HepG2 (cell line): ENCODE measurements at regions not wholly inside any gene's neighbourhood (a gene's known extent, or its start where the extent isn't known, plus 50 kb on each side); places are given as distances from the start of the nearest gene placed in this dataset.

ENCODE experiments used
- ATAC-seq: fragments of 200-7000 bp; cut with Tn5 transposase; 3 replicates; pipeline ENCODE4 v1.9.1; 2020; ENCODE audit warnings: mild to moderate bottlenecking, moderate library complexity
- BruUV-seq: library from RNA; stranded (reverse); fragments of 400-500 nt; replicated peaks from 2 replicates; lab custom pipeline; 2021; lab: Mats Ljungman, UMichigan
- CTCF ChIA-PET: fragments of 300-600 bp; formaldehyde crosslinking; extraction: SDS; loops from one replicate; lab custom pipeline; 2021; ENCODE audit warnings: low total read pairs, inconsistent platforms, low intra/inter-chr PET ratio; lab: Yijun Ruan, JAX
- POLR2A ChIA-PET: fragments of 350-600 bp; sonication (Branson Sonifier 250); formaldehyde crosslinking; loops from one replicate; lab custom pipeline; 2020; ENCODE audit warnings: antibody characterized with exemption, inconsistent platforms; lab: Yijun Ruan, JAX
- DNase-seq: peaks from one replicate; pipeline ENCODE4 v3.0.0-alpha.2; 2015; ENCODE audit warnings: low spot score
- FAIRE-seq: peaks from 3 replicates; lab custom pipeline; 2011; peaks lifted over from hg19 to GRCh38; lab: Jason Lieb, UNC
- H2AFZ ChIP-seq: one replicate; pipeline ENCODE4 v1.6.1; 2011; ENCODE audit warnings: low read length, inconsistent platforms
- H3K27ac ChIP-seq: fragments of 300-600 bp; 3 replicates; pipeline ENCODE4 v1.8.0; 2011; ENCODE audit warnings: mixed run types, mild to moderate bottlenecking, mixed read lengths, low read length, inconsistent platforms; ENCODE audit not compliant: insufficient read depth; ENCODE audit errors: extremely low read length
- H3K27me3 ChIP-seq, 2 experiments: fragments of 200-600 bp in 1 of 2; 2 replicates in 1 of 2; 3 replicates in 1 of 2; pipeline versions ENCODE4 v1.6.0 to v1.8.0; 2011; ENCODE audit warnings: low read length in 2 of 2, mild to moderate bottlenecking in 2 of 2, moderate library complexity in 2 of 2, inconsistent platforms in 1 of 2; ENCODE audit not compliant: insufficient read depth in 2 of 2, control insufficient read depth in 1 of 2
- H3K36me3 ChIP-seq, 2 experiments: fragments of 200-600 bp in 1 of 2; replicated peaks in 1 of 2; 2 replicates in 1 of 2; 3 replicates in 1 of 2; pipeline versions ENCODE4 v1.5.1 to v1.8.0; 2011; ENCODE audit warnings: low read length in 2 of 2, inconsistent platforms in 1 of 2; ENCODE audit not compliant: insufficient read depth in 2 of 2, control insufficient read depth in 1 of 2
- H3K4me1 ChIP-seq: 2 replicates; pipeline ENCODE4 v1.5.1; 2012; ENCODE audit warnings: low read length, inconsistent platforms; ENCODE audit not compliant: insufficient read depth
- H3K4me2 ChIP-seq: 2 replicates; pipeline ENCODE4 v1.6.0; 2011; ENCODE audit warnings: low read depth, low read length, inconsistent platforms
- H3K4me3 ChIP-seq, 3 experiments: fragments of 200-600 bp in 1 of 3; sonication (generic), shearing (Covaris generic) in 1 of 3; replicated peaks in 1 of 3; 2 replicates each; pipeline ENCODE4 v1.5.1; 2011 to 2016; ENCODE audit warnings: low read length in 3 of 3, inconsistent platforms in 2 of 3, low read depth in 2 of 3, mild to moderate bottlenecking in 2 of 3, control low read depth in 1 of 3, mixed read lengths in 1 of 3; ENCODE audit not compliant: insufficient read depth in 1 of 3
- H3K79me2 ChIP-seq: one replicate; pipeline ENCODE4 v1.6.1; 2011; ENCODE audit warnings: low read length, inconsistent platforms; ENCODE audit not compliant: insufficient read depth
- H3K9ac ChIP-seq: 2 replicates; pipeline ENCODE4 v1.6.0; 2011; ENCODE audit warnings: mild to moderate bottlenecking, low read depth, low read length, inconsistent platforms; ENCODE audit not compliant: insufficient read depth
- H3K9me3 ChIP-seq: 2 replicates; pipeline ENCODE4 v1.5.1; 2012; ENCODE audit warnings: mild to moderate bottlenecking, low read length
- H4K20me1 ChIP-seq: 2 replicates; pipeline ENCODE4 v1.6.0; 2011; ENCODE audit warnings: inconsistent platforms, mild to moderate bottlenecking, low read length, moderate library complexity; ENCODE audit not compliant: insufficient read depth
- ATAD3A ChIP-seq: sonication (generic); formaldehyde crosslinking; IDR thresholded peaks from 2 replicates; pipeline ENCODE4 v1.4.0; 2020; ENCODE audit warnings: missing genetic modification reagents
- CEBPB ChIP-seq: IDR thresholded peaks from 2 replicates; pipeline ENCODE4 v1.6.1; 2011; ENCODE audit warnings: low read depth, low read length, improper control_type of control experiment, borderline replicate concordance
- NFKB2 ChIP-seq: sonication (generic); formaldehyde crosslinking; IDR thresholded peaks from 2 replicates; pipeline ENCODE4 v1.4.0; 2020; ENCODE audit warnings: missing genetic modification reagents, borderline replicate concordance
- NR1H2 ChIP-seq: sonication (generic); formaldehyde crosslinking; IDR thresholded peaks from 2 replicates; pipeline ENCODE4 v1.8.1; 2022; ENCODE audit warnings: low read depth, missing genetic modification reagents, borderline replicate concordance
- PAF1 ChIP-seq: IDR thresholded peaks from 2 replicates; pipeline ENCODE4 v1.6.1; 2016; ENCODE audit warnings: missing genetic modification reagents, missing compliant biosample characterization
- PHF20 ChIP-seq: sonication (generic); formaldehyde crosslinking; IDR thresholded peaks from 2 replicates; pipeline ENCODE4 v1.5.0; 2020; ENCODE audit warnings: mild to moderate bottlenecking, missing genetic modification reagents
- ZFYVE20 ChIP-seq: sonication (generic); formaldehyde crosslinking; IDR thresholded peaks from 2 replicates; pipeline ENCODE4 v1.8.0; 2023; ENCODE audit warnings: low read depth, mild to moderate bottlenecking, moderate library complexity, missing genetic modification reagents, borderline replicate concordance
- ZNF138 ChIP-seq: sonication (generic); formaldehyde crosslinking; IDR thresholded peaks from 2 replicates; pipeline ENCODE4 v1.5.0; 2020; ENCODE audit warnings: mild to moderate bottlenecking, low read depth, missing genetic modification reagents
- ZNF224 ChIP-seq: sonication (generic); formaldehyde crosslinking; IDR thresholded peaks from 2 replicates; pipeline ENCODE4 v1.5.0; 2020; ENCODE audit warnings: mild to moderate bottlenecking, missing genetic modification reagents
- ZNF652 ChIP-seq: IDR thresholded peaks from 2 replicates; pipeline ENCODE4 v1.6.1; 2016; ENCODE audit warnings: low read depth, borderline replicate concordance
- ZSCAN31 ChIP-seq: sonication (generic); formaldehyde crosslinking; IDR thresholded peaks from 2 replicates; pipeline ENCODE4 v1.5.0; 2020; ENCODE audit warnings: low read depth, mild to moderate bottlenecking, missing genetic modification reagents
- WGBS: methylation state at CpG from one replicate; pipeline ENCODE4 v1.1.6; 2017; ENCODE audit warnings: low lambda C conversion rate; 5-methylcytosine and 5-hydroxymethylcytosine counted together
- in situ Hi-C: cut with HindIII; loops from 2 replicates; pipeline ENCODE4 v1.10.0; 2017; ENCODE audit warnings: low pct_unique_long_range_greater_than_20kb; ENCODE audit not compliant: extremely low pct_ligation_motif_present
- intact Hi-C: fragments of 100-400 bp; cut with micrococcal nuclease; formaldehyde crosslinking; loops from one replicate; pipeline ENCODE4 v1.10.0; 2022; ENCODE audit not compliant: unreplicated experiment
- TF ChIP-seq, protein P1 (sequence below): conservative IDR thresholded peaks from 2 replicates; pipeline ENCODE4 v1.6.1; 2018; ENCODE audit warnings: missing genetic modification reagents
- TF ChIP-seq, protein P2 (sequence below): sonication (generic); formaldehyde crosslinking; conservative IDR thresholded peaks from 2 replicates; pipeline ENCODE4 v1.8.1; 2023; ENCODE audit warnings: missing genetic modification reagents
- TF ChIP-seq, protein P3 (sequence below): sonication (generic); formaldehyde crosslinking; IDR thresholded peaks from 2 replicates; pipeline ENCODE4 v1.5.0; 2020; ENCODE audit warnings: missing genetic modification reagents
- TF ChIP-seq, protein P4 (sequence below): sonication (generic); formaldehyde crosslinking; IDR thresholded peaks from 2 replicates; pipeline ENCODE4 v1.4.0; 2020; ENCODE audit warnings: missing genetic modification reagents

DNA sequence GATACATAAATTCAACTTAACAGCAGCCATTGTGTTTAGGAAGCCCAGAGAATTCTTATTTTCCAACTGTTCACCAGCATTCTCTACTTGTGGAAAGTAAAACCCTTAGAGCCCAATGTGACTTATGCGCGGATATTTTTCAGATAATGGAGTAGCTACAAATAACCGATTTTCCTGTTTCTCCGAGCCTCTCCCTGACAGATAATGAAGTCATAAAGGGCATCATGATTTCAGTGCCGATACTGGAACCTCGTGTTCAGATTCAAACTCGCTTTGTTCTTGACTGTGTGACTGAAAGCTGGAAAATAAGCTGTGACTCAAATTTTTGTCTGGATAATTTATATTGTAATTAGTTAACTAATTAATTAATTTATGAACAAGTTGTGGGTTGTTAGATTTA, 228.2 kb downstream of the VAPA start:
- Histone ChIP-seq H3K27me3 (peaks cover 0 to 4% of the 10 kb centered on the region in 2 experiments; a peak in 3 of 5 replicates), H3K27ac (no peak overlapping the region), H3K36me3 (no peaks in the 10 kb centered on the region), H4K20me1 (no peaks in the 10 kb centered on the region), H3K9me3 (no peaks in the 10 kb centered on the region), H3K4me3 (no peak overlapping the region), H3K4me1 (peaks cover 31% of the 10 kb centered on the region), H2AFZ (no peak overlapping the region), H3K9ac (no peak overlapping the region), H3K4me2 (peak overlapping the region; percentile 65; the same call in 1 of the 2 replicates), H3K79me2 (no peaks in the 10 kb centered on the region)
- FAIRE-seq (no peak), DNase-seq (no peak), ATAC-seq (no peak)
- in situ Hi-C loops (no loop called here), intact Hi-C loops (no loop called here)
- no TSS peak for BruUV-seq
- ChIA-PET CTCF (no interaction called here), POLR2A (no interaction called here)
- 93% methylated on average over 7 of the region's 7 CpGs for WGBS
- TF ChIP-seq ZNF652 (CRISPR knock-in tag) (no peak), ZNF138 (CRISPR knock-in tag) (no peak), ZFYVE20 (CRISPR knock-in tag) (no peak), CEBPB (no peak), PHF20 (no peak), ZSCAN31 (CRISPR knock-in tag) (no peak), PAF1 (CRISPR knock-in tag) (no peak), NR1H2 (CRISPR knock-in tag) (no peak), NFKB2 (no peak), ZNF224 (CRISPR knock-in tag) (no peak), ATAD3A (CRISPR knock-in tag) (no peak)
- TF ChIP-seq, protein P1, sequence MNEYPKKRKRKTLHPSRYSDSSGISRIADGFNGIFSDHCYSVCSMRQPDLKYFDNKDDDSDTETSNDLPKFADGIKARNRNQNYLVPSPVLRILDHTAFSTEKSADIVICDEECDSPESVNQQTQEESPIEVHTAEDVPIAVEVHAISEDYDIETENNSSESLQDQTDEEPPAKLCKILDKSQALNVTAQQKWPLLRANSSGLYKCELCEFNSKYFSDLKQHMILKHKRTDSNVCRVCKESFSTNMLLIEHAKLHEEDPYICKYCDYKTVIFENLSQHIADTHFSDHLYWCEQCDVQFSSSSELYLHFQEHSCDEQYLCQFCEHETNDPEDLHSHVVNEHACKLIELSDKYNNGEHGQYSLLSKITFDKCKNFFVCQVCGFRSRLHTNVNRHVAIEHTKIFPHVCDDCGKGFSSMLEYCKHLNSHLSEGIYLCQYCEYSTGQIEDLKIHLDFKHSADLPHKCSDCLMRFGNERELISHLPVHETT (CRISPR knock-in tag) = no peak
- TF ChIP-seq, protein P2, sequence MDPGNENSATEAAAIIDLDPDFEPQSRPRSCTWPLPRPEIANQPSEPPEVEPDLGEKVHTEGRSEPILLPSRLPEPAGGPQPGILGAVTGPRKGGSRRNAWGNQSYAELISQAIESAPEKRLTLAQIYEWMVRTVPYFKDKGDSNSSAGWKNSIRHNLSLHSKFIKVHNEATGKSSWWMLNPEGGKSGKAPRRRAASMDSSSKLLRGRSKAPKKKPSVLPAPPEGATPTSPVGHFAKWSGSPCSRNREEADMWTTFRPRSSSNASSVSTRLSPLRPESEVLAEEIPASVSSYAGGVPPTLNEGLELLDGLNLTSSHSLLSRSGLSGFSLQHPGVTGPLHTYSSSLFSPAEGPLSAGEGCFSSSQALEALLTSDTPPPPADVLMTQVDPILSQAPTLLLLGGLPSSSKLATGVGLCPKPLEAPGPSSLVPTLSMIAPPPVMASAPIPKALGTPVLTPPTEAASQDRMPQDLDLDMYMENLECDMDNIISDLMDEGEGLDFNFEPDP (CRISPR knock-in tag) = no peak
- TF ChIP-seq, protein P3, sequence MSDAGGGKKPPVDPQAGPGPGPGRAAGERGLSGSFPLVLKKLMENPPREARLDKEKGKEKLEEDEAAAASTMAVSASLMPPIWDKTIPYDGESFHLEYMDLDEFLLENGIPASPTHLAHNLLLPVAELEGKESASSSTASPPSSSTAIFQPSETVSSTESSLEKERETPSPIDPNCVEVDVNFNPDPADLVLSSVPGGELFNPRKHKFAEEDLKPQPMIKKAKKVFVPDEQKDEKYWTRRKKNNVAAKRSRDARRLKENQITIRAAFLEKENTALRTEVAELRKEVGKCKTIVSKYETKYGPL = no peak
- TF ChIP-seq, protein P4, sequence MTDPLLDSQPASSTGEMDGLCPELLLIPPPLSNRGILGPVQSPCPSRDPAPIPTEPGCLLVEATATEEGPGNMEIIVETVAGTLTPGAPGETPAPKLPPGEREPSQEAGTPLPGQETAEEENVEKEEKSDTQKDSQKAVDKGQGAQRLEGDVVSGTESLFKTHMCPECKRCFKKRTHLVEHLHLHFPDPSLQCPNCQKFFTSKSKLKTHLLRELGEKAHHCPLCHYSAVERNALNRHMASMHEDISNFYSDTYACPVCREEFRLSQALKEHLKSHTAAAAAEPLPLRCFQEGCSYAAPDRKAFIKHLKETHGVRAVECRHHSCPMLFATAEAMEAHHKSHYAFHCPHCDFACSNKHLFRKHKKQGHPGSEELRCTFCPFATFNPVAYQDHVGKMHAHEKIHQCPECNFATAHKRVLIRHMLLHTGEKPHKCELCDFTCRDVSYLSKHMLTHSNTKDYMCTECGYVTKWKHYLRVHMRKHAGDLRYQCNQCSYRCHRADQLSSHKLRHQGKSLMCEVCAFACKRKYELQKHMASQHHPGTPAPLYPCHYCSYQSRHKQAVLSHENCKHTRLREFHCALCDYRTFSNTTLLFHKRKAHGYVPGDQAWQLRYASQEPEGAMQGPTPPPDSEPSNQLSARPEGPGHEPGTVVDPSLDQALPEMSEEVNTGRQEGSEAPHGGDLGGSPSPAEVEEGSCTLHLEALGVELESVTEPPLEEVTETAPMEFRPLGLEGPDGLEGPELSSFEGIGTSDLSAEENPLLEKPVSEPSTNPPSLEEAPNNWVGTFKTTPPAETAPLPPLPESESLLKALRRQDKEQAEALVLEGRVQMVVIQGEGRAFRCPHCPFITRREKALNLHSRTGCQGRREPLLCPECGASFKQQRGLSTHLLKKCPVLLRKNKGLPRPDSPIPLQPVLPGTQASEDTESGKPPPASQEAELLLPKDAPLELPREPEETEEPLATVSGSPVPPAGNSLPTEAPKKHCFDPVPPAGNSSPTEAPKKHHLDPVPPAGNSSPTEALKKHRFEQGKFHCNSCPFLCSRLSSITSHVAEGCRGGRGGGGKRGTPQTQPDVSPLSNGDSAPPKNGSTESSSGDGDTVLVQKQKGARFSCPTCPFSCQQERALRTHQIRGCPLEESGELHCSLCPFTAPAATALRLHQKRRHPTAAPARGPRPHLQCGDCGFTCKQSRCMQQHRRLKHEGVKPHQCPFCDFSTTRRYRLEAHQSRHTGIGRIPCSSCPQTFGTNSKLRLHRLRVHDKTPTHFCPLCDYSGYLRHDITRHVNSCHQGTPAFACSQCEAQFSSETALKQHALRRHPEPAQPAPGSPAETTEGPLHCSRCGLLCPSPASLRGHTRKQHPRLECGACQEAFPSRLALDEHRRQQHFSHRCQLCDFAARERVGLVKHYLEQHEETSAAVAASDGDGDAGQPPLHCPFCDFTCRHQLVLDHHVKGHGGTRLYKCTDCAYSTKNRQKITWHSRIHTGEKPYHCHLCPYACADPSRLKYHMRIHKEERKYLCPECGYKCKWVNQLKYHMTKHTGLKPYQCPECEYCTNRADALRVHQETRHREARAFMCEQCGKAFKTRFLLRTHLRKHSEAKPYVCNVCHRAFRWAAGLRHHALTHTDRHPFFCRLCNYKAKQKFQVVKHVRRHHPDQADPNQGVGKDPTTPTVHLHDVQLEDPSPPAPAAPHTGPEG (CRISPR knock-in tag) = no peak
